Putamen (tissue), 1 donor: ENCODE measurements at regions not wholly inside any gene's neighbourhood (a gene's known extent, or its start where the extent isn't known, plus 50 kb on each side); places are given as distances from the start of the nearest gene placed in this dataset.

ENCODE experiments used
- DNase-seq: peaks from one replicate; pipeline ENCODE4 v3.0.0-alpha.2; 2016; ENCODE audit warnings: low spot score

- no peak for DNase-seq
These were observed 933.7 kb upstream of the SLITRK5 start for GRCh38 chr13:86737334-86737932.

- no peak for DNase-seq
These were observed 929.3 kb upstream of the SLITRK5 start for GRCh38 chr13:86741762-86742285.

- DNase-seq: no peak
These were observed 913.8 kb upstream of the SLITRK5 start for GRCh38 chr13:86757236-86757978.

GRCh38 chr13:86758116-86758515 lies 913.1 kb upstream of the SLITRK5 start:
- DNase-seq: no peak

- DNase-seq: no peak
These were observed 910.6 kb upstream of the SLITRK5 start for GRCh38 chr13:86760620-86761019.

GRCh38 chr13:86765462-86765861 lies 905.7 kb upstream of the SLITRK5 start:
- no peak for DNase-seq

- DNase-seq: no peak
These were observed 882.6 kb upstream of the SLITRK5 start for GRCh38 chr13:86788616-86789015.

GRCh38 chr13:86792153-86792651 lies 879.0 kb upstream of the SLITRK5 start:
- no peak for DNase-seq

GRCh38 chr13:86795858-86796257 lies 875.3 kb upstream of the SLITRK5 start:
- DNase-seq: no peak

GRCh38 chr13:86810361-86810760 lies 860.8 kb upstream of the SLITRK5 start:
- DNase-seq: no peak

- no peak for DNase-seq
These were observed 858.0 kb upstream of the SLITRK5 start for GRCh38 chr13:86813198-86813597.

GRCh38 chr13:86825410-86825809 lies 845.8 kb upstream of the SLITRK5 start:
- DNase-seq: no peak

- no peak for DNase-seq
These were observed 844.9 kb upstream of the SLITRK5 start for GRCh38 chr13:86826232-86826631.

GRCh38 chr13:86830046-86830445 lies 841.1 kb upstream of the SLITRK5 start:
- no peak for DNase-seq

GRCh38 chr13:86831084-86831483 lies 840.1 kb upstream of the SLITRK5 start:
- no peak for DNase-seq

GRCh38 chr13:86838411-86839120 lies 832.6 kb upstream of the SLITRK5 start:
- DNase-seq: no peak

- no peak for DNase-seq
These were observed 832.0 kb upstream of the SLITRK5 start for GRCh38 chr13:86839221-86839620.

- DNase-seq: no peak
These were observed 830.6 kb upstream of the SLITRK5 start for GRCh38 chr13:86840250-86841191.

GRCh38 chr13:86841264-86841663 lies 829.9 kb upstream of the SLITRK5 start:
- no peak for DNase-seq

GRCh38 chr13:86846501-86846900 lies 824.7 kb upstream of the SLITRK5 start:
- no peak for DNase-seq

- DNase-seq: no peak
These were observed 822.5 kb upstream of the SLITRK5 start for GRCh38 chr13:86848716-86849115.

GRCh38 chr13:86856991-86857390 lies 814.2 kb upstream of the SLITRK5 start:
- DNase-seq: no peak
